Epithelial cell of esophagus (primary cell): ENCODE measurements at regions not wholly inside any gene's neighbourhood (a gene's known extent, or its start where the extent isn't known, plus 50 kb on each side); places are given as distances from the start of the nearest gene placed in this dataset.

Experiments
- DNase-seq: peaks from one replicate; pipeline ENCODE4 v3.0.0; 2010; ENCODE audit warnings: low read depth
- H3K4me3 ChIP-seq: 2 replicates; pipeline ENCODE4 v1.5.1; 2011; ENCODE audit warnings: mild to moderate bottlenecking, low read length, control low read depth
- TF ChIP-seq, protein P1 (sequence below): IDR thresholded peaks from 2 replicates; pipeline ENCODE4 v1.5.1; 2011; ENCODE audit warnings: low read depth, mild to moderate bottlenecking, low read length, control low read depth, inconsistent platforms; ENCODE audit not compliant: insufficient read depth; ENCODE audit errors: missing control alignments

- TF ChIP-seq, protein P1, sequence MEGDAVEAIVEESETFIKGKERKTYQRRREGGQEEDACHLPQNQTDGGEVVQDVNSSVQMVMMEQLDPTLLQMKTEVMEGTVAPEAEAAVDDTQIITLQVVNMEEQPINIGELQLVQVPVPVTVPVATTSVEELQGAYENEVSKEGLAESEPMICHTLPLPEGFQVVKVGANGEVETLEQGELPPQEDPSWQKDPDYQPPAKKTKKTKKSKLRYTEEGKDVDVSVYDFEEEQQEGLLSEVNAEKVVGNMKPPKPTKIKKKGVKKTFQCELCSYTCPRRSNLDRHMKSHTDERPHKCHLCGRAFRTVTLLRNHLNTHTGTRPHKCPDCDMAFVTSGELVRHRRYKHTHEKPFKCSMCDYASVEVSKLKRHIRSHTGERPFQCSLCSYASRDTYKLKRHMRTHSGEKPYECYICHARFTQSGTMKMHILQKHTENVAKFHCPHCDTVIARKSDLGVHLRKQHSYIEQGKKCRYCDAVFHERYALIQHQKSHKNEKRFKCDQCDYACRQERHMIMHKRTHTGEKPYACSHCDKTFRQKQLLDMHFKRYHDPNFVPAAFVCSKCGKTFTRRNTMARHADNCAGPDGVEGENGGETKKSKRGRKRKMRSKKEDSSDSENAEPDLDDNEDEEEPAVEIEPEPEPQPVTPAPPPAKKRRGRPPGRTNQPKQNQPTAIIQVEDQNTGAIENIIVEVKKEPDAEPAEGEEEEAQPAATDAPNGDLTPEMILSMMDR, result no peak
- DNase-seq, result no peak
- H3K4me3 ChIP-seq, result no peak overlapping the region
Observed at GRCh38 chr3:147758771-147759170, 349.6 kb downstream of the ZIC1 start.

DNA sequence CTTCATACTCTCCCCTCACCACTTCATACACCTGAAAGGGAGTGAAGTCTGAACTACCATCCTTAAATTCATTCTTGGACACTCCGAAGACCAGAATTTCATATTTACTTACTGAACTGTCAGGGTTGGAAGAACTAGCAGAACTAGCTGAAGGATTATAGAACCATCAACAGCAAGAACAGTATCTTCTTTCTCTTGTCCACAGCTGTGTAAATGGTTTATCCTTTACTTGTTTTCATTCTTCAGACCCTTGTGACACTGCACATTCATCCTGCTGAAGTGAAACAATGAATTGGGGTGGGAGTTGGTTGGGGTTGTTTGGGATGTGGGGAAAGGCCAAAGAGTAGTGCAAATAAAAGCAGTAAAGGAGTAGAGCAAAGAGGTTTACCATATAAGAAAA lies 350.9 kb downstream of the ZIC1 start:
- H3K4me3 ChIP-seq, result no peak overlapping the region
- DNase-seq, result no peak
- TF ChIP-seq, protein P1, result no peak

DNA sequence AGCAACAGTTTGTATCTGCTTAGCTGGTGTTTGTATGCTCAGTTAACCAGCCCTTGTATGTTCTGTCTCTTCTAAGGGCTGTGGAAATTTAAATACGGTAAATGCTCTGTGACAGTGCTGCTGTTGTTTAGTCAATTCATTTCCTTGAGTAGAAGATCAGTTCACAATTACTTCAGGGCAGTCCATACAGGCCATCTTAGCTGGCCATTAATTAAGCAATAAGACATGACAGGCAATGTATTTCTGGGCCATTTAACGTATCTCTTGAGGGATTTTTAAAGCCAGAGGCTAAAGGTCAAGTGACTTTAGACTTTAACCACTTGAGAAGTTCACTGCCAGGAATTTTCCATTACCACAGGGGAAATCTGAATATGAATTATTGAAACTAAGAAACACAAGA lies 351.8 kb downstream of the ZIC1 start:
- no peak overlapping the region for H3K4me3 ChIP-seq
- DNase-seq, result no peak
- TF ChIP-seq, protein P1, result no peak

GRCh38 chr3:147773116-147773630 lies 364.0 kb downstream of the ZIC1 start:
- TF ChIP-seq, protein P1, result no peak
- no peak for DNase-seq

GRCh38 chr3:147775411-147775810 lies 366.2 kb downstream of the ZIC1 start:
- H3K4me3 ChIP-seq, result no peak overlapping the region
- TF ChIP-seq, protein P1, result no peak
- DNase-seq, result no peak

More at GRCh38 chr3:147773116-147773630, 364.0 kb downstream of the ZIC1 start:
- no peak overlapping the region for H3K4me3 ChIP-seq

GRCh38 chr3:147775816-147776530 lies 366.8 kb downstream of the ZIC1 start:
- TF ChIP-seq, protein P1, result no peak
- no peak for DNase-seq
- H3K4me3 ChIP-seq, result no peak overlapping the region

GRCh38 chr3:147793841-147794240 lies 384.7 kb downstream of the ZIC1 start:
- no peak for DNase-seq
- H3K4me3 ChIP-seq, result no peak overlapping the region
- TF ChIP-seq, protein P1, result no peak
